Renal cortical epithelial cell (primary cell): ENCODE measurements at regions not wholly inside any gene's neighbourhood (a gene's known extent, or its start where the extent isn't known, plus 50 kb on each side); places are given as distances from the start of the nearest gene placed in this dataset.
A peak's percentile ranks its signal among the peaks of the same experiment; 100 is the strongest.

ENCODE experiments used
- DNase-seq: peaks from one replicate; pipeline ENCODE4 v3.0.0-alpha.2; 2011; ENCODE audit warnings: low read depth

GRCh38 chr15:35596285-35596684 lies 50.3 kb upstream of the DPH6 start:
- DNase-seq, result no peak

GRCh38 chr15:35602836-35603235 lies 56.9 kb upstream of the DPH6 start:
- no peak for DNase-seq

- peak; percentile 51 for DNase-seq
Measured at GRCh38 chr15:35603301-35603700, 57.3 kb upstream of the DPH6 start.

- DNase-seq, result no peak
Measured at GRCh38 chr15:35603856-35604255, 57.9 kb upstream of the DPH6 start.

- no peak for DNase-seq
Measured at GRCh38 chr15:35605764-35606449, 59.9 kb upstream of the DPH6 start.

- DNase-seq, result no peak
Measured at GRCh38 chr15:35606450-35606779, 60.5 kb upstream of the DPH6 start.

GRCh38 chr15:35616498-35617271 lies 70.7 kb upstream of the DPH6 start:
- no peak for DNase-seq

- DNase-seq, result peak; percentile 23
Measured at GRCh38 chr15:35618260-35619188, 72.6 kb upstream of the DPH6 start.

- no peak for DNase-seq
Measured at GRCh38 chr15:35622641-35623340, 76.8 kb upstream of the DPH6 start.

- DNase-seq, result peak; percentile 88
Measured at GRCh38 chr15:35624881-35625280, 78.9 kb upstream of the DPH6 start.

GRCh38 chr15:35626571-35627318 lies 80.8 kb upstream of the DPH6 start:
- no peak for DNase-seq

- no peak for DNase-seq
Measured at GRCh38 chr15:35627696-35628095, 81.7 kb upstream of the DPH6 start.

GRCh38 chr15:35629766-35630165 lies 83.8 kb upstream of the DPH6 start:
- no peak for DNase-seq

- DNase-seq, result peak; percentile 89
Measured at GRCh38 chr15:35630532-35630931, 84.6 kb upstream of the DPH6 start.

GRCh38 chr15:35630985-35631384 lies 85.0 kb upstream of the DPH6 start:
- no peak for DNase-seq

- DNase-seq, result no peak
Measured at GRCh38 chr15:35633677-35634076, 87.7 kb upstream of the DPH6 start.

GRCh38 chr15:35646790-35647189 lies 100.8 kb upstream of the DPH6 start:
- no peak for DNase-seq

GRCh38 chr15:35647303-35647702 lies 101.3 kb upstream of the DPH6 start:
- DNase-seq, result no peak

GRCh38 chr15:35648941-35649340 lies 103.0 kb upstream of the DPH6 start:
- DNase-seq, result no peak

GRCh38 chr15:35649575-35649974 lies 103.6 kb upstream of the DPH6 start:
- DNase-seq, result no peak

- peak; percentile 92 for DNase-seq
Measured at GRCh38 chr15:35654332-35654731, 108.4 kb upstream of the DPH6 start.
